BE2C (cell line): ENCODE measurements at regions not wholly inside any gene's neighbourhood (a gene's known extent, or its start where the extent isn't known, plus 50 kb on each side); places are given as distances from the start of the nearest gene placed in this dataset.

Source experiments
- DNase-seq: peaks from one replicate; pipeline ENCODE4 v3.0.0-alpha.2; 2020
- H3K27me3 ChIP-seq: fragments of 250-450 bp; sonication (Bioruptor Pico); 2 replicates; pipeline ENCODE4 v1.5.1; 2020; ENCODE audit warnings: mild to moderate bottlenecking
- H3K36me3 ChIP-seq: fragments of 250-450 bp; sonication (Bioruptor Pico); 2 replicates; pipeline ENCODE4 v1.5.1; 2020; ENCODE audit warnings: mild to moderate bottlenecking
- H3K4me1 ChIP-seq: fragments of 250-450 bp; sonication (Bioruptor Pico); 2 replicates; pipeline ENCODE4 v1.5.1; 2020
- H3K4me3 ChIP-seq: 2 replicates; pipeline ENCODE4 v1.5.1; 2011; ENCODE audit warnings: low read depth, low read length
- H3K9me3 ChIP-seq: fragments of 250-450 bp; sonication (Bioruptor Pico); 2 replicates; pipeline ENCODE4 v1.5.1; 2020
- CTCF ChIP-seq: IDR thresholded peaks from 2 replicates; pipeline ENCODE4 v1.5.1; 2012; ENCODE audit warnings: mild to moderate bottlenecking, low read depth, low read length

GRCh38 chr11:42596576-42597145 is 715.1 kb upstream of the API5 start:
- Histone ChIP-seq H3K4me3 (no peak overlapping the region), H3K4me1 (peaks cover 8% of the 10 kb centered on the region), H3K27me3 (no peaks in the 10 kb centered on the region), H3K36me3 (no peaks in the 10 kb centered on the region), H3K9me3 (no peaks in the 10 kb centered on the region)
- TF ChIP-seq CTCF, result no peak
- DNase-seq, result no peak

GRCh38 chr11:42598341-42598740 is 713.5 kb upstream of the API5 start:
- DNase-seq, result no peak
- TF ChIP-seq CTCF, result no peak
- no peaks in the 10 kb centered on the region for H3K27me3 ChIP-seq

GRCh38 chr11:42620796-42621195 is 691.0 kb upstream of the API5 start:
- Histone ChIP-seq H3K9me3 (no peaks in the 10 kb centered on the region), H3K27me3 (no peaks in the 10 kb centered on the region), H3K4me3 (no peak overlapping the region), H3K36me3 (no peaks in the 10 kb centered on the region), H3K4me1 (no peaks in the 10 kb centered on the region)
- DNase-seq, result no peak
- no peak for TF ChIP-seq CTCF

More at GRCh38 chr11:42598341-42598740, 713.5 kb upstream of the API5 start:
- Histone ChIP-seq H3K4me3 (no peak overlapping the region), H3K4me1 (no peaks in the 10 kb centered on the region), H3K9me3 (no peaks in the 10 kb centered on the region), H3K36me3 (no peaks in the 10 kb centered on the region)

GRCh38 chr11:42625757-42626665 is 685.8 kb upstream of the API5 start:
- Histone ChIP-seq H3K27me3 (no peaks in the 10 kb centered on the region), H3K4me1 (no peaks in the 10 kb centered on the region; the same call in 1 of the 2 replicates), H3K4me3 (peak overlapping the region; percentile 19; the same call in 1 of the 2 replicates), H3K36me3 (no peaks in the 10 kb centered on the region), H3K9me3 (no peaks in the 10 kb centered on the region)
- DNase-seq, result peak; percentile 45
- TF ChIP-seq CTCF, result no peak

- Histone ChIP-seq H3K36me3 (no peaks in the 10 kb centered on the region), H3K27me3 (no peaks in the 10 kb centered on the region), H3K4me1 (no peaks in the 10 kb centered on the region; the same call in 1 of the 2 replicates), H3K9me3 (no peaks in the 10 kb centered on the region), H3K4me3 (no peak overlapping the region)
- TF ChIP-seq CTCF, result peak; percentile 46
- peak; percentile 34 for DNase-seq
These were observed 680.5 kb upstream of the API5 start for GRCh38 chr11:42631220-42631843.
